ENCODE measurements at regions not wholly inside any gene's neighbourhood (a gene's known extent, or its start where the extent isn't known, plus 50 kb on each side); places are given as distances from the start of the nearest gene placed in this dataset.

DNA sequence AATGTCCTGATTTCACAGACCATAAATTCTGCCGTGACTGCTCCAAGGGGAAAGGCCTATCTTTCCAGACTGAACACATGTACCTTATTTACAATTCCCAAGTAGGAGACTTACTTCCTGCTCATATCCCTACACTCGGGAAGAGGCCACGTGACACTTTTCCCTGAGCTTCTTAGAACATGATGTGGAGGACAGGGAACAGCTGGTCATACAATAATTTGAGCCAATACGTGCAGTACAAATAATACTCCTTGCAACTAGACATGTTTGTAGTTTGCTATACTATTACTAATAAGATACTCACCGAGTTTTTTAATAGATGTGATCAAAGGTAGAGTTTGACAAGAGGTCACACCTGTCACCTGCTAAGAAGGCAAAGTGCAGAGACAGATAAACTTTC, 256.4 kb downstream of the SP3 start:
- TF ChIP-seq CTCF (IDR thresholded peaks at IDR 0.05) (no peak), EP300 (IDR thresholded peaks at IDR 0.05; ENCODE audit: low read depth) (no peak)

Measured in transverse colon (tissue), 3 donors.